ENCODE measurements at regions not wholly inside any gene's neighbourhood (a gene's known extent, or its start where the extent isn't known, plus 50 kb on each side); places are given as distances from the start of the nearest gene placed in this dataset.

DNA sequence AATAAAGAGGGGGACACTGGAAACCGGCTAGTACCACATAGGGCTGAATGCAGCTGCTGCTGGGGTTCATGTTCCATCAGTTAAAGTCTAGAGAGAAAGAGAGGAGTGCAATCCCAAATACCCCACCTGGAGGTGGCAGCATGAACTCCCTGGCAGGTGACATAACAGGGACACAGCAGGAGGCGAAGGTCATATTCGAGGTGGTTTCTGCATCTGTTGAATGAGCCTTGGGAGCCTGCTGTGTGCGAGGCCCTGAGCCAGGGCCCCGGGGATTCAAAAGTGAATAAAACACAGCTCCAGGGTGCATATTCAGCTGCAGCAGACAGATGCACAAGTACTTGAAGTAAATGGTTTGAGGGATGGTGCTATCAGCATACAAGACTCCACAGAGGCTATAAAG lies 456.8 kb downstream of the SETD4 start:
- TF ChIP-seq ARNTL (CRISPR knock-in tag; IDR thresholded peaks at IDR 0.05; ENCODE audit: borderline replicate concordance, low read depth) (no peak), PATZ1 (CRISPR knock-in tag; IDR thresholded peaks at IDR 0.05; ENCODE audit: borderline replicate concordance) (no peak), RARB (CRISPR knock-in tag; IDR thresholded peaks at IDR 0.05) (no peak), ZFP3 (CRISPR knock-in tag; IDR thresholded peaks at IDR 0.05) (no peak), GLIS3 (CRISPR knock-in tag; IDR thresholded peaks at IDR 0.05) (no peak), ZFP30 (CRISPR knock-in tag; IDR thresholded peaks at IDR 0.05) (no peak)

All from SK-N-SH treated with all-trans-retinoic acid at 6 μM for 48 hours (cell line).